Stimulated activated effector memory CD8-positive, alpha-beta T cell treated with anti-CD3 and anti-CD28 coated beads, Interleukin-12 subunit alpha, Interleukin-12 subunit beta, amount 100 ng/mL, for 72 hours (primary cell): ENCODE measurements at regions not wholly inside any gene's neighbourhood (a gene's known extent, or its start where the extent isn't known, plus 50 kb on each side); places are given as distances from the start of the nearest gene placed in this dataset.

Experiments
- ATAC-seq: fragments of 150-1000 bp; cut with Tn5 transposase; 2 replicates; pipeline ENCODE4 v1.10.0; 2021
- DNase-seq, 2 donors: peaks; one replicate each; pipeline ENCODE4 v3.0.0; 2021 to 2022; ENCODE audit warnings: low spot score in 2 of 2
- H3K27ac Mint-ChIP-seq: one replicate; pipeline ENCODE4 v1.8.0; 2022; ENCODE audit warnings: mild to moderate bottlenecking, mixed read lengths
- H3K36me3 Mint-ChIP-seq: one replicate; pipeline ENCODE4 v1.8.0; 2022; ENCODE audit warnings: mild to moderate bottlenecking, mixed read lengths
- H3K4me1 Mint-ChIP-seq: one replicate; pipeline ENCODE4 v1.8.0; 2022; ENCODE audit warnings: mixed read lengths
- H3K4me3 Mint-ChIP-seq: one replicate; pipeline ENCODE4 v1.8.0; 2022; ENCODE audit warnings: mild to moderate bottlenecking, mixed read lengths
- H3K9me3 Mint-ChIP-seq: one replicate; pipeline ENCODE4 v1.8.0; 2022; ENCODE audit warnings: mixed read lengths

DNA sequence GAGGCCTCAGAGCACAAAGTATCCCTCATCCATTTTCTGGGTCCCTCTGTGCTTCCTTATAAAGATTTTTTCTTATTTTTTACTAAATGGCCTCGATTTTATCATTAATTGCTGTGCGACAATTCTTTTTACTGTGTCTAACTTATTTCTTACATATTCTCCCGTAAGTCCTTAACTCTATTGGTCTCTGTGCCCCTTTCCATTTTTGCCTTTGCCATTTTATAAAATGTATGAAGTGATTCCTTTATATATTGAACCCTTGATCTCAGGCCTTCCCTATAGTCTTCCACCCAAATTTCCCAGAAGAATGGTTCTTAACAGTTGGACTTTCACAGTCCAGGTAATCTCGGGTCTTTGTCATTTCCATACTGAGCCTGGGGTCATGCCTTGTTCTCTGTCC, 55.0 kb upstream of the ESRRB start:
- Mint-ChIP-seq H3K36me3 (no peaks in the 10 kb centered on the region), H3K4me1 (no peaks in the 10 kb centered on the region), H3K4me3 (no peak overlapping the region), H3K9me3 (no peaks in the 10 kb centered on the region), H3K27ac (no peak overlapping the region)
- ATAC-seq (no peak), DNase-seq (no peak)

DNA sequence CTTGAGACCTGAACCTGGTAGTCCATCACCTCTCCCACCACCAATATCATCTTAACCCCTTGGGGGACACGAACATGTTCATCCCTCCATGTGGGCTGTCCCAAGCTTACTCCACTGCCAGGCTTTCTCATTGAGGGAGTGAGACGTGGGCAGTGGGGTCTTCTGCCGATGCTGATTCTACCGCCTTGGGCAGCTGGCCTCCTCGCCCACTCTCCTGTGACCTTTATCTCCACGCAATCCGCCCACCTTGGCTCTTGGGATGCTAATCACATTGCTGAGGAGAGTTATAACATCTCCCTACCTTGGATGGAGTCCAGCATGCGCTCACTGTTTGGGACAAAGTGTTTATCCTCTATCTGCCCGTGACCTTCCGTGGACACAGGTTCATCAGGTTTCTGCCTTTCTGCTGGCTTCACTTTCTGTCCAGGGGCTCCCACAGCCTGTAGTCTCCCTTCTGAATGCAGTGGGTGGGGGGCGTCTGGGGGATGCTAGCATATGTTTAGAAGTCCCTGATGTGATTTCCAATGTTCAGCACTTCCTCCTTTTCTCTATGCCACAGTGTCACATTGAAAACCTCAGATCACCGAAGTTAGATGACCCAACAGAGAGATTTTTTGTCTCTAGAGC, 53.2 kb upstream of the ESRRB start:
- Mint-ChIP-seq H3K4me1 (no peaks in the 10 kb centered on the region), H3K4me3 (no peak overlapping the region), H3K36me3 (no peaks in the 10 kb centered on the region), H3K9me3 (no peaks in the 10 kb centered on the region), H3K27ac (no peak overlapping the region)
- DNase-seq = no peak
- no peak for ATAC-seq

DNA sequence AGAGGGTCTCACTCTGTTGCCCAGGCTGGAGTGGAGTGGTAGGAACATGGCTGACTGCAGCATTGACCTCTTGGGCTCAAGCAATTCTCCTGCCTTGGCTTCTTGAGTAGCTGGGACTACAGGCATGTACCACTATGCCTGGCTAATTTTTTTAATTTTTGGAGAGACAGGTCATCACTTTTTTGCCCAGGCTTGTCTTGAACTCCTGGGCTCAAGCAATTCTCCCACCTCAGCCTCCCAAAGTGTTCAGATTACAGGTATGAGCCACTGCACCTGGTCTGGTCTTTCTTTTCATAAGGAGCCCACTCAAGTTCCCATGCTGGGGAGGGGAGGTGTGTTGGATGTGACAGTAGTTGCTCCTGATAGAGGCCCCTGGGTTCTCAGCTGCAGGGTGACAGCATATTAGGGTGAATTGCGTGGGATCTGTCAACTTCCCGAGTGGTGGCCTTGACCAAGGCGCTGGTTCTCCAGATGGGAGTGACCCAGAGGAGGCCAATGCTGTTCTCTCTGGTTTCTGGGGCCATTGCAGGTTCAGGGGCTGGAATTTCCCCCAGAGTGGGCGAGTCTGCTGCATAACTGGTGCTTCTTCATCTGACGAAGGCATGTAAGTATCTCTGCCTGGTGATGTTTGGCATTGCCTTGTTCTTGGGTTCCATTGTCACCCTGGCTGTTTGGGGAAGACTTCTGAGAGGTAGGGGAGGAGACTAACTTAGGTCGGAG, 52.4 kb upstream of the ESRRB start:
- no peaks in the 10 kb centered on the region for H3K9me3 Mint-ChIP-seq
- H3K27ac Mint-ChIP-seq = peak overlapping the region; percentile 55
- no peak overlapping the region for H3K4me3 Mint-ChIP-seq
- DNase-seq (no peak), ATAC-seq (no peak)
- no peaks in the 10 kb centered on the region for H3K4me1 Mint-ChIP-seq
- H3K36me3 Mint-ChIP-seq = no peaks in the 10 kb centered on the region

DNA sequence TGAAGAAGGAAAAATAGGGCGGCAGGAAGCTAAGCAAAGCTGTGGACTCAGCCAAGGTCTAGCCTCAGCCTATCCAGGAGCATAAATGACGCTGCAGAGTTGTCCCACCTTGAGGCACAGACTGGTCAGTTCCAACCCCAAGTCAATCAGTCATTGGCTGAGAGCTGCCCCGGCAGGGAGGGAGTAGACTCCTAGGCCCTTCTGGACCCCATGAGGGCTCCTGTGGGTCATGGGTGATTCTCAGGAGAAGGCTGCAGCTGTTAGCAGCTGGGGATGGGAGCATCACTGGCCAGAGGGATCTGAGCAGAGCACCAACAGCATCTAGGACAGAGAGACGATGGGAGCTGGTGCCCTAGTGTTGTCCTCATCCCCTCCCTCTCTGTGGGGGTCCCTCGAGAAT, 51.8 kb upstream of the ESRRB start:
- DNase-seq (no peak), ATAC-seq (no peak)
- Mint-ChIP-seq H3K9me3 (no peaks in the 10 kb centered on the region), H3K27ac (peak overlapping the region; percentile 55), H3K36me3 (no peaks in the 10 kb centered on the region), H3K4me3 (no peak overlapping the region), H3K4me1 (no peaks in the 10 kb centered on the region)
